BE2C (cell line): ENCODE measurements at regions not wholly inside any gene's neighbourhood (a gene's known extent, or its start where the extent isn't known, plus 50 kb on each side); places are given as distances from the start of the nearest gene placed in this dataset.
A peak's percentile ranks its signal among the peaks of the same experiment; 100 is the strongest.

ENCODE experiments used
- DNase-seq: peaks from one replicate; pipeline ENCODE4 v3.0.0-alpha.2; 2020
- H3K27me3 ChIP-seq: fragments of 250-450 bp; sonication (Bioruptor Pico); 2 replicates; pipeline ENCODE4 v1.5.1; 2020; ENCODE audit warnings: mild to moderate bottlenecking
- H3K36me3 ChIP-seq: fragments of 250-450 bp; sonication (Bioruptor Pico); 2 replicates; pipeline ENCODE4 v1.5.1; 2020; ENCODE audit warnings: mild to moderate bottlenecking
- H3K4me1 ChIP-seq: fragments of 250-450 bp; sonication (Bioruptor Pico); 2 replicates; pipeline ENCODE4 v1.5.1; 2020
- H3K4me3 ChIP-seq: 2 replicates; pipeline ENCODE4 v1.5.1; 2011; ENCODE audit warnings: low read depth, low read length
- H3K9me3 ChIP-seq: fragments of 250-450 bp; sonication (Bioruptor Pico); 2 replicates; pipeline ENCODE4 v1.5.1; 2020
- CTCF ChIP-seq: IDR thresholded peaks from 2 replicates; pipeline ENCODE4 v1.5.1; 2012; ENCODE audit warnings: mild to moderate bottlenecking, low read depth, low read length

GRCh38 chr14:75333606-75334548, 55.2 kb downstream of the FOS start:
- no peak for TF ChIP-seq CTCF
- Histone ChIP-seq H3K4me3 (no peak overlapping the region), H3K36me3 (no peaks in the 10 kb centered on the region), H3K4me1 (no peaks in the 10 kb centered on the region), H3K9me3 (no peaks in the 10 kb centered on the region), H3K27me3 (no peaks in the 10 kb centered on the region)
- DNase-seq, result no peak

- DNase-seq, result peak; percentile 17
- H3K27me3 ChIP-seq, result no peaks in the 10 kb centered on the region
- no peak overlapping the region for H3K4me3 ChIP-seq
- no peaks in the 10 kb centered on the region for H3K4me1 ChIP-seq
- no peaks in the 10 kb centered on the region for H3K9me3 ChIP-seq
- TF ChIP-seq CTCF, result no peak
- H3K36me3 ChIP-seq, result no peaks in the 10 kb centered on the region
These were observed 56.0 kb downstream of the FOS start for GRCh38 chr14:75334549-75335051.

DNA sequence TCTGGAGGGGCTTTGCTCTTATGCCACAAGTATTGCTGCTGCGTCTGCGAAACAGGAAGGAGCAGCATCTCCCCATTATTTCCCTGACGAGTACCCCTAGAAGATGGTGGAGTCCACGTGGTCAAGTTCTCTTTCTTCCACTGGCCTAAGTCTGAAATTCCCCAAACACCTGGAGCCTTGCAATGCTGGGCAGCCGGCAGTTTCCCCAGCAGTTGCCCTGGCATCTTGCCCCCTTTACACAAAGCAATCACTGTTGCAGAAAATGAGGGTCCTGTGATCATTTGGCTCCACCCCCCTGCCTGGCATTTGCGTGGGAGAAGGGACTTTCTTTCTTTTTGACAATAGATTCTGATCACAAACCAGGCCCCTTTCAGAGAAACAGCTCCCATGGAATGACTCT, 56.9 kb downstream of the FOS start:
- no peaks in the 10 kb centered on the region for H3K4me1 ChIP-seq
- H3K27me3 ChIP-seq, result no peaks in the 10 kb centered on the region
- DNase-seq, result no peak
- H3K4me3 ChIP-seq, result no peak overlapping the region
- no peaks in the 10 kb centered on the region for H3K36me3 ChIP-seq
- no peaks in the 10 kb centered on the region for H3K9me3 ChIP-seq
- no peak for TF ChIP-seq CTCF

GRCh38 chr14:75338398-75338797, 59.8 kb downstream of the FOS start:
- Histone ChIP-seq H3K9me3 (no peaks in the 10 kb centered on the region), H3K4me1 (peaks cover 9% of the 10 kb centered on the region), H3K36me3 (no peaks in the 10 kb centered on the region), H3K27me3 (no peaks in the 10 kb centered on the region), H3K4me3 (no peak overlapping the region)
- no peak for TF ChIP-seq CTCF
- no peak for DNase-seq

DNA sequence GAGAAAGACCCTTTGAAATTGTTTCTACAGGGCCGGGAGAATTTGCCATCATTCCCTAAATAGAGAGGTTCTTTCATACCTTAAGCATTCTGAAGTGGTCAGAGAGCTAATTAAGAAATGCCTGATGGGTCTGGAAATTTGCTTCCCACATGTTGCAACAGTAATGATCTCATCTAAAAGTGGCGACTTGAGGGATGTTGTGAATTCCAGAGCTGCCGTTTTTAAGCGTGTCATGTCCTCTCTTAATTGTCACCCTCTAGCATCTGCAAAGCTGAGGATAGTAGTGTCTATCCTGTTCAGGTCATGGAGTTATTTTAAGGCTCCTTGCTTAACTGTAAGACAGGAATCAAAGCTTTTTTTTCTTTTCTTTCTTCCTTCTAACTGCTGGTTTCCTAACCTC, 60.4 kb downstream of the FOS start:
- no peak for TF ChIP-seq CTCF
- no peak for DNase-seq
- no peaks in the 10 kb centered on the region for H3K36me3 ChIP-seq
- peaks cover 9% of the 10 kb centered on the region for H3K4me1 ChIP-seq
- H3K4me3 ChIP-seq, result no peak overlapping the region
- H3K9me3 ChIP-seq, result no peaks in the 10 kb centered on the region
- no peaks in the 10 kb centered on the region for H3K27me3 ChIP-seq

DNA sequence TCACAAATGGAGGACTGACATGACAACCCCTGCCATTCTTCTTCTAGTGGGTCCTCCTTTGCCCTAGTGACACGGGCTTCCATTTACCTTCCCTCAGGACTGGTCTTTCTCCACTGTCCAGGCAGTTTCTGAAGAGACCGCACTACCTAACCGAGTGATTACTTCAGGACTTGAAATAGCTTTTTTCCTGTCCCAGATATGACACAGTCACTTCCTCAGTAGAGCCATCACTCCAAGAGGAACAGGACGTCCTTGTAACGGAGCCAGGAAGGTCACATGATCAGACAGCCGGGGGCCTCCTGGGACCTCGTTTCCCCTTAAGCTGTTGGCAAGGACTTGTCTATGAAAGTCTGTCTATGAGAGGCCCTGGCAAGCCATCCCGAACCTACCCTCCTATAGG, 62.3 kb downstream of the FOS start:
- no peaks in the 10 kb centered on the region for H3K27me3 ChIP-seq
- no peaks in the 10 kb centered on the region for H3K9me3 ChIP-seq
- no peaks in the 10 kb centered on the region for H3K36me3 ChIP-seq
- no peak overlapping the region for H3K4me3 ChIP-seq
- TF ChIP-seq CTCF, result no peak
- H3K4me1 ChIP-seq, result peaks cover 9% of the 10 kb centered on the region
- DNase-seq, result peak; percentile 64
